LNCaP clone FGC (cell line): ENCODE measurements at regions not wholly inside any gene's neighbourhood (a gene's known extent, or its start where the extent isn't known, plus 50 kb on each side); places are given as distances from the start of the nearest gene placed in this dataset.
A peak's percentile ranks its signal among the peaks of the same experiment; 100 is the strongest.

Source experiments
- DNase-seq: peaks from one replicate; pipeline ENCODE4 v3.0.0-alpha.2; 2011; ENCODE audit warnings: low read depth
- H3K4me3 ChIP-seq: 2 replicates; pipeline ENCODE4 v1.5.1; 2011; ENCODE audit warnings: mild to moderate bottlenecking, low read depth, low read length, control low read depth
- TF ChIP-seq, protein P1 (sequence below): IDR thresholded peaks from 2 replicates; pipeline ENCODE4 v1.5.1; 2012; ENCODE audit warnings: mild to moderate bottlenecking; ENCODE audit not compliant: control insufficient read depth, insufficient read depth; ENCODE audit errors: extremely low read depth

GRCh38 chr6:169930799-169931198 lies 179.4 kb downstream of the ERMARD start:
- DNase-seq, result no peak
- TF ChIP-seq, protein P1, sequence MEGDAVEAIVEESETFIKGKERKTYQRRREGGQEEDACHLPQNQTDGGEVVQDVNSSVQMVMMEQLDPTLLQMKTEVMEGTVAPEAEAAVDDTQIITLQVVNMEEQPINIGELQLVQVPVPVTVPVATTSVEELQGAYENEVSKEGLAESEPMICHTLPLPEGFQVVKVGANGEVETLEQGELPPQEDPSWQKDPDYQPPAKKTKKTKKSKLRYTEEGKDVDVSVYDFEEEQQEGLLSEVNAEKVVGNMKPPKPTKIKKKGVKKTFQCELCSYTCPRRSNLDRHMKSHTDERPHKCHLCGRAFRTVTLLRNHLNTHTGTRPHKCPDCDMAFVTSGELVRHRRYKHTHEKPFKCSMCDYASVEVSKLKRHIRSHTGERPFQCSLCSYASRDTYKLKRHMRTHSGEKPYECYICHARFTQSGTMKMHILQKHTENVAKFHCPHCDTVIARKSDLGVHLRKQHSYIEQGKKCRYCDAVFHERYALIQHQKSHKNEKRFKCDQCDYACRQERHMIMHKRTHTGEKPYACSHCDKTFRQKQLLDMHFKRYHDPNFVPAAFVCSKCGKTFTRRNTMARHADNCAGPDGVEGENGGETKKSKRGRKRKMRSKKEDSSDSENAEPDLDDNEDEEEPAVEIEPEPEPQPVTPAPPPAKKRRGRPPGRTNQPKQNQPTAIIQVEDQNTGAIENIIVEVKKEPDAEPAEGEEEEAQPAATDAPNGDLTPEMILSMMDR, result 0 out of 2 replicates have a peak, but pooled peaks have one; percentile 17

GRCh38 chr6:169927711-169928110 lies 176.3 kb downstream of the ERMARD start:
- TF ChIP-seq, protein P1, result no peak
- DNase-seq, result no peak
- no peak overlapping the region for H3K4me3 ChIP-seq

More at GRCh38 chr6:169930799-169931198, 179.4 kb downstream of the ERMARD start:
- no peak overlapping the region for H3K4me3 ChIP-seq

- TF ChIP-seq, protein P1, result no peak
- H3K4me3 ChIP-seq, result no peak overlapping the region
- DNase-seq, result no peak
Observed at GRCh38 chr6:169926617-169927417, 175.4 kb downstream of the ERMARD start.

- no peak for DNase-seq
- H3K4me3 ChIP-seq, result no peak overlapping the region
- TF ChIP-seq, protein P1, result no peak
Observed at GRCh38 chr6:169923468-169924464, 172.3 kb downstream of the ERMARD start.

GRCh38 chr6:169921853-169922824 lies 170.7 kb downstream of the ERMARD start:
- H3K4me3 ChIP-seq, result no peak overlapping the region
- DNase-seq, result no peak
- TF ChIP-seq, protein P1, result no peak

GRCh38 chr6:169921217-169921616 lies 169.8 kb downstream of the ERMARD start:
- no peak for DNase-seq
- H3K4me3 ChIP-seq, result no peak overlapping the region
- TF ChIP-seq, protein P1, result no peak
